ENCODE measurements at regions not wholly inside any gene's neighbourhood (a gene's known extent, or its start where the extent isn't known, plus 50 kb on each side); places are given as distances from the start of the nearest gene placed in this dataset.

- no peak for TF ChIP-seq EZH2 (IDR thresholded peaks at IDR 0.05; ENCODE audit: insufficient read depth, low read length)
- no peak for TF ChIP-seq CTCF (IDR thresholded peaks at IDR 0.05; ENCODE audit: insufficient read depth, low read depth, low read length)
These were observed 624.3 kb upstream of the BRINP3 start for GRCh38 chr1:191101960-191102359.
